CD4-positive, CD25-positive, alpha-beta regulatory T cell (primary cell): ENCODE measurements at regions not wholly inside any gene's neighbourhood (a gene's known extent, or its start where the extent isn't known, plus 50 kb on each side); places are given as distances from the start of the nearest gene placed in this dataset.

Source experiments
- ATAC-seq, 2 donors: fragments of 150-1000 bp; cut with Tn5 transposase; one replicate each; pipeline ENCODE4 v1.10.0; 2021; ENCODE audit warnings: low read depth in 2 of 2, moderate number of reproducible peaks in 2 of 2, moderate library complexity in 1 of 2
- DNase-seq, 3 donors: peaks; one replicate each; pipeline versions ENCODE4 v3.0.0 to v3.0.0-alpha.2; 2012 to 2022; ENCODE audit warnings: mixed read lengths in 1 of 3
- H3K27ac ChIP-seq: one replicate; pipeline ENCODE4 v1.7.0; 2013; ENCODE audit warnings: mild to moderate bottlenecking, low read length; ENCODE audit not compliant: insufficient read depth, poor library complexity, severe bottlenecking
- H3K27me3 ChIP-seq: one replicate; pipeline ENCODE4 v1.7.0; 2013; ENCODE audit warnings: low read length; ENCODE audit not compliant: control insufficient read depth, insufficient read depth
- H3K36me3 ChIP-seq: one replicate; pipeline ENCODE4 v1.7.0; 2013; ENCODE audit warnings: mild to moderate bottlenecking, low read length, moderate library complexity; ENCODE audit not compliant: control insufficient read depth, insufficient read depth
- H3K4me1 ChIP-seq: 2 replicates; pipeline ENCODE4 v1.7.0; 2013; ENCODE audit warnings: mild to moderate bottlenecking, low read length; ENCODE audit not compliant: insufficient read depth, control insufficient read depth, poor library complexity, severe bottlenecking
- H3K4me3 ChIP-seq: one replicate; pipeline ENCODE4 v1.7.0; 2013; ENCODE audit warnings: low read depth, mild to moderate bottlenecking, low read length, moderate library complexity
- H3K9me3 ChIP-seq, 2 experiments: 1 replicate in 1 of 2; 2 replicates in 1 of 2; pipeline ENCODE4 v1.7.0; 2013; ENCODE audit warnings: low read length in 2 of 2, mild to moderate bottlenecking in 1 of 2, moderate library complexity in 1 of 2; ENCODE audit not compliant: control insufficient read depth in 2 of 2
- H3K27ac Mint-ChIP-seq, 3 donors: one replicate each; pipeline ENCODE4 v1.8.0; 2020 to 2022; ENCODE audit warnings: mild to moderate bottlenecking in 3 of 3, mixed read lengths in 3 of 3, moderate library complexity in 2 of 3
- H3K27me3 Mint-ChIP-seq: one replicate; pipeline ENCODE4 v1.8.0; 2022; ENCODE audit warnings: mild to moderate bottlenecking, mixed read lengths
- H3K36me3 Mint-ChIP-seq: one replicate; pipeline ENCODE4 v1.8.0; 2020; ENCODE audit warnings: mixed read lengths
- H3K4me1 Mint-ChIP-seq, 4 donors: one replicate each; pipeline ENCODE4 v1.8.0; 2020 to 2022; ENCODE audit warnings: mixed read lengths in 4 of 4, mild to moderate bottlenecking in 1 of 4
- H3K4me3 Mint-ChIP-seq, 4 donors: one replicate each; pipeline ENCODE4 v1.8.0; 2020 to 2022; ENCODE audit warnings: mild to moderate bottlenecking in 4 of 4, mixed read lengths in 4 of 4, moderate library complexity in 3 of 4
- H3K9me3 Mint-ChIP-seq, 7 donors: one replicate each; pipeline ENCODE4 v1.8.0; 2020 to 2022; ENCODE audit warnings: mixed read lengths in 7 of 7, mild to moderate bottlenecking in 3 of 7, moderate library complexity in 2 of 7

DNA sequence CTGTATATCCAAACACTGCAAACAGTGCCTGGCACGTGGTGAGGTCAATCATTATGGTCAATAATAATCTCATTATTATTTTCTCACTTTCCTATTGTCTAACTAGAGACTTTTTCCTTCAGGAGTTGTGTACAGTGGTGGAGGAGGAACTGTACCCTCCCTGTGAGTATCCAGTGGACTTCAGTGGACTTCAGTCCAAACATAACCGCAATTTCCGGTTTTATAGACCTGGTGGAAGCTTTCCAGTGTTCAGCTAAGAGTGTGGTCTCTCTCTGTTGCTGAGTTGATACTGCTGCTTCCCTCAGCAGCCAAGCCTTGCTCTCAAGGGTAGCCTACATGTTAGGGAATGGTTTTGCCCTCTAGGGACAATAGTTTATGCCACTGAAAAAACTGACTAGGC lies 447.1 kb downstream of the TMEM182 start:
- H3K9me3 Mint-ChIP-seq = peaks cover 0 to 6% (median 3%) of the 10 kb centered on the region in 7 donors
- ATAC-seq (no peak), DNase-seq (no peak)
- Histone ChIP-seq H3K36me3 (no peaks in the 10 kb centered on the region), H3K27ac (no peak overlapping the region), H3K4me3 (no peak overlapping the region), H3K27me3 (no peaks in the 10 kb centered on the region), H3K9me3 (no peaks in the 10 kb centered on the region), H3K4me1 (no peaks in the 10 kb centered on the region)
- H3K36me3 Mint-ChIP-seq = no peaks in the 10 kb centered on the region
- no peak overlapping the region for H3K4me3 Mint-ChIP-seq
- H3K27ac Mint-ChIP-seq = no peak overlapping the region
- H3K4me1 Mint-ChIP-seq = no peaks in the 10 kb centered on the region
- H3K27me3 Mint-ChIP-seq = no peaks in the 10 kb centered on the region

DNA sequence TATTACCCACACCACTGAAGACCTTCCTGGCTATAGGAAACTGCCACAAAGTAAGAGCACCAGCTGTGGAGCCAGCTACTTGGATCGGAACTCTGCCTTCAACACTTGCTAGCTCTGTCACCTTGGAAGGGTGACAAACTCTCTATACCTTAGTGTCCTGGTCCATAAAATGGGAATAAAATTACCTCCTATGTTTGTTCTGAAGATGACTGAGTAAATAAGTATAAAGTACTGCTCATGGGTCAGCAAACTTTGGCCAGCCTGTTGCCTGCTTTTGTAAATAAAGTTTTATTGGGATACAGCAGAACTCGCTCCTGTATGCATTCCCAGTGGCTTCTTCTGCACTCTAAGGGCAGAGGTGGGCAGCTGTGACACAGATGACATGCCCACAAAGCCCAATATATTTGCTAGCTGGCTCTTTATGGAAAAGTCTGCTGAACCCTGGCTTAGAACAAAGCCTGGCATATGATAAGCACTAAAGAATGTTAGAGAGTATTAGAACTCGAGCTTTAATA lies 451.3 kb downstream of the TMEM182 start:
- Mint-ChIP-seq H3K27ac (no peak overlapping the region), H3K4me3 (no peak overlapping the region), H3K4me1 (no peaks in the 10 kb centered on the region), H3K27me3 (no peaks in the 10 kb centered on the region), H3K36me3 (no peaks in the 10 kb centered on the region), H3K9me3 (peaks cover 0 to 10% (median 0%) of the 10 kb centered on the region in 7 donors)
- Histone ChIP-seq H3K27ac (no peak overlapping the region), H3K36me3 (no peaks in the 10 kb centered on the region), H3K4me3 (no peak overlapping the region), H3K9me3 (no peaks in the 10 kb centered on the region), H3K4me1 (no peaks in the 10 kb centered on the region), H3K27me3 (no peaks in the 10 kb centered on the region)
- ATAC-seq (no peak), DNase-seq (no peak)

DNA sequence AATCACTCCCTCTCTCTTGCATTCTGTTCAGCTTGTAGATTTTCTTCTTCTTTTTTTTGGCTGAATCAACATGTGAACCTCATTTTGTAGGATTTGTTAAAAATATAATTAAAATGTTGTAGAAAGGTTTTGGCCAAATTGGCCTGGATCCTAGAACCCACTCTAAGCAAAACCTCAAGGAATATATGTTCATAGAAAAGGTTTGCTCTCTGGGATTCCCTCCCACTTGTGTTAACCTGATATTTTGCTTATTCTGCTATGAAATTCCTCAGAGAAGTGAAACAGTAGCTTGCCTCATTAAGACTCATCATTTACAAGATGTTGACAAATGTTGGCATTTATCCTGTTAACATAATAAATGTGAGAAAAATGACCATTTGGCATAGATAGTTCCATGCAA lies 456.7 kb downstream of the TMEM182 start:
- no peaks in the 10 kb centered on the region for H3K4me1 ChIP-seq
- no peaks in the 10 kb centered on the region for H3K36me3 ChIP-seq
- H3K4me3 Mint-ChIP-seq = no peak overlapping the region
- ATAC-seq (no peak), DNase-seq (no peak)
- H3K27ac Mint-ChIP-seq = no peak overlapping the region
- no peak overlapping the region for H3K4me3 ChIP-seq
- no peaks in the 10 kb centered on the region for H3K9me3 ChIP-seq
- peaks cover 0 to 4% (median 0%) of the 10 kb centered on the region in 4 donors for H3K4me1 Mint-ChIP-seq
- no peak overlapping the region for H3K27ac ChIP-seq
- no peaks in the 10 kb centered on the region for H3K27me3 Mint-ChIP-seq
- H3K27me3 ChIP-seq = no peaks in the 10 kb centered on the region
- H3K9me3 Mint-ChIP-seq = peaks cover 0 to 14% (median 3%) of the 10 kb centered on the region in 7 donors
- no peaks in the 10 kb centered on the region for H3K36me3 Mint-ChIP-seq

DNA sequence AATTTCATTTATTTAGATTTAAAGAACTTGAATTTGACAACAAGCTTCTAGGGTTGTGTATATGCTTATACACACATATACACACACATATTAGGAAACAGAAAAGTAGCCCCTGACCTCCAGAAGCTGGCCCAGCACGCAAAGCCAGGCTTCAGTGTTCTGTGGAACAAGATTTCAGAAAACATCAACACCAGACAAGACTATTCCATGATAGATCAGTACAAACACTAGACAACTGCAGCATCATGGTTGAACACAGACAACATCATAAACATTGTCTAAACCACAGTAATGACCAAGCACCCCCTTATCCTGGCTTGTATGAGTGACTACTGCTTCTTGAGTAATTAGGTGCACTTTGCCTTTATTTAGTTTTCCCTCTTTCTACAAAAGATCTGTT lies 457.6 kb downstream of the TMEM182 start:
- Histone ChIP-seq H3K4me3 (no peak overlapping the region), H3K27me3 (no peaks in the 10 kb centered on the region), H3K9me3 (no peaks in the 10 kb centered on the region), H3K36me3 (no peaks in the 10 kb centered on the region), H3K27ac (no peak overlapping the region), H3K4me1 (no peaks in the 10 kb centered on the region)
- H3K4me1 Mint-ChIP-seq = peaks cover 0 to 4% (median 0%) of the 10 kb centered on the region in 4 donors
- DNase-seq (no peak), ATAC-seq (no peak)
- H3K4me3 Mint-ChIP-seq = no peak overlapping the region
- no peaks in the 10 kb centered on the region for H3K27me3 Mint-ChIP-seq
- H3K27ac Mint-ChIP-seq = no peak overlapping the region
- no peaks in the 10 kb centered on the region for H3K36me3 Mint-ChIP-seq
- peaks cover 0 to 14% (median 3%) of the 10 kb centered on the region in 7 donors for H3K9me3 Mint-ChIP-seq

DNA sequence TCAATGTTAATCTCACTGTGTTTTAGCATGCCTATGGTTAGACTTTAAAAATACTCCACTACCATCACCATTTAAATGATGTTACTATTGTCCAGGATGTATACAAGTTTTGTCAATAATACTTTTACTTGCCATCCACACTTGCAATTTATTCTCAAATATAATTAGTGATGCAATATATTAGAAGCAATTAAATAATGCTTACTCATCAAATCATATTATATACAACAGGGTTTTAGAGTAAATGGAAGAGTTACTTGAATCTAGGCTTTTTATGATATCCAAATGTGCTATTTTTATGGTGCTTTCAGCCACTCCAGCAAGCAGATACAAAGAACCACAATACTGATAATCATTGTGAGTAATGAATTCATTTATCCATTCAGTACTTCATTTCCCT lies 461.1 kb downstream of the TMEM182 start:
- ATAC-seq (no peak), DNase-seq (no peak)
- peaks cover 0 to 4% (median 0%) of the 10 kb centered on the region in 4 donors for H3K4me1 Mint-ChIP-seq
- no peak overlapping the region for H3K27ac Mint-ChIP-seq
- Histone ChIP-seq H3K4me3 (no peak overlapping the region), H3K27me3 (no peaks in the 10 kb centered on the region), H3K9me3 (no peaks in the 10 kb centered on the region), H3K36me3 (no peaks in the 10 kb centered on the region), H3K27ac (no peak overlapping the region), H3K4me1 (no peaks in the 10 kb centered on the region)
- H3K9me3 Mint-ChIP-seq = peaks cover 0 to 8% (median 2%) of the 10 kb centered on the region in 7 donors
- no peaks in the 10 kb centered on the region for H3K36me3 Mint-ChIP-seq
- H3K27me3 Mint-ChIP-seq = no peaks in the 10 kb centered on the region
- no peak overlapping the region for H3K4me3 Mint-ChIP-seq

DNA sequence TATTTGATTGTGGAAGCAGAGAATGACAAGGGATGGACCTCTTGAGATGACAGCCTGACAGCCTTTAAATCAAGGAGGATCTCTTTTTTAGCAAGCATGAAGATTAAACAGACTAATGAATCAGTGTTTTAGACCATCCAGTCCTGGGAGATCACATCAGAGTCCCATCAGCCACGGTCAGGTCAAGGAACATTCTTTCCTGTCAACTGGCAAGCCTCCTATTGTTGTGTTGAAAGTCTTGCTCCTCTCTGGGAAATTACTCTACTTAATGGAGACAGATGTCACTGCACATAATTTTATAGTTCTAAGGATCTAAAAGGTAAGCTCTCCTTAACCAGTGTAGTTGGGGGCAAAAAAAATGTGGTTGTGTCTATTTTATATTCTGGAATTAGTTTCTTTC lies 469.0 kb downstream of the TMEM182 start:
- no peak overlapping the region for H3K27ac ChIP-seq
- H3K4me3 ChIP-seq = no peak overlapping the region
- ATAC-seq = no peak
- no peaks in the 10 kb centered on the region for H3K36me3 ChIP-seq
- Mint-ChIP-seq H3K9me3 (peaks cover 0 to 7% (median 3%) of the 10 kb centered on the region in 7 donors), H3K36me3 (no peaks in the 10 kb centered on the region), H3K27ac (no peak overlapping the region), H3K27me3 (no peaks in the 10 kb centered on the region), H3K4me3 (no peak overlapping the region), H3K4me1 (no peaks in the 10 kb centered on the region)
- DNase-seq = no peak
- H3K4me1 ChIP-seq = no peaks in the 10 kb centered on the region
- no peaks in the 10 kb centered on the region for H3K27me3 ChIP-seq
- no peaks in the 10 kb centered on the region for H3K9me3 ChIP-seq

DNA sequence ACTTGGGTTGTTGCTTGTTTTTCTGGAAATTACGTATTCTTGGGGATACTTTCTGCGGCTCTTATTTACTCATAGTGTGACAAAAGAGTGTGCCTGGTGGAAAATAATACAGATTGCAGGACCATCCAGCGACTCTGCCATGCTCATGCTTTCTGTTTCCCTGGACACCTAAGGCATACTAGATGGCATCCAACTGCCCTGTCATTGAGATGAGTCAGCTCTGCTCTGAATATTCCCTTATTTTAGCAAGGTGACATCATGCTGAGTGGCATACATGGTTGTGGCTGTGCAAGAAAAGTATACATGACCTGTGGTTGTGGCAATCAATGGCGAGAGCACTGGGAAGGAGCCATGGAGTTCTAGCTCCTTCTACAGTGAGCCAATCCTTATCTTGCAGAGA lies 471.0 kb downstream of the TMEM182 start:
- no peak overlapping the region for H3K4me3 ChIP-seq
- no peaks in the 10 kb centered on the region for H3K27me3 ChIP-seq
- H3K27ac Mint-ChIP-seq = no peak overlapping the region

DNA sequence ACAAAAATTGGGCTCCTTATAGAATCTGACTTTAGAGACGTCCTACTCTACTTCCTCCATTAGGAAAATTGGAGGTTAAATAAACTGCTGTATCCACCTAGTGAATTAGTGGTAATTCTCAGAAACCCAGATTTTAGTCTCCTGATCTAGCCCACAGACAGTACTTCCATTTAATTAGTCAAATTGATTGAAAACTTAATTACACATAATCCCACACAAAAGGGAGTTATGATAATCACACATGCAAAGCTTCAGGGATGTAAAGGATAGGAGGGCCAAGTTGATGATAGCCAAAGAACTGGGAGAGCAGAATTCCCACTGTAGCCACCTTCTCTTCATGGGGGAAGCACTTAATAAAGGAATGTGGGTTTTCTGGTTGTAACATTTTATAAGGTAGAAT lies 471.9 kb downstream of the TMEM182 start:
- no peaks in the 10 kb centered on the region for H3K9me3 ChIP-seq
- no peak overlapping the region for H3K4me3 Mint-ChIP-seq

More for the DNA sequence above, 471.0 kb downstream of the TMEM182 start:
- Histone ChIP-seq H3K4me1 (no peaks in the 10 kb centered on the region), H3K9me3 (no peaks in the 10 kb centered on the region), H3K27ac (no peak overlapping the region), H3K36me3 (no peaks in the 10 kb centered on the region)
- Mint-ChIP-seq H3K36me3 (no peaks in the 10 kb centered on the region), H3K4me3 (no peak overlapping the region), H3K9me3 (peaks cover 2 to 13% (median 3%) of the 10 kb centered on the region in 7 donors), H3K4me1 (no peaks in the 10 kb centered on the region), H3K27me3 (no peaks in the 10 kb centered on the region)
- ATAC-seq (no peak), DNase-seq (no peak)

More for the DNA sequence above, 471.9 kb downstream of the TMEM182 start:
- Mint-ChIP-seq H3K27ac (no peak overlapping the region), H3K9me3 (peaks cover 3 to 20% (median 5%) of the 10 kb centered on the region in 7 donors), H3K36me3 (no peaks in the 10 kb centered on the region), H3K4me1 (no peaks in the 10 kb centered on the region), H3K27me3 (no peaks in the 10 kb centered on the region)
- H3K4me1 ChIP-seq = no peaks in the 10 kb centered on the region
- H3K27ac ChIP-seq = no peak overlapping the region
- no peaks in the 10 kb centered on the region for H3K27me3 ChIP-seq
- H3K4me3 ChIP-seq = no peak overlapping the region
- DNase-seq = no peak
- H3K36me3 ChIP-seq = no peaks in the 10 kb centered on the region
- ATAC-seq = no peak
